B cell (primary cell): ENCODE measurements at regions not wholly inside any gene's neighbourhood (a gene's known extent, or its start where the extent isn't known, plus 50 kb on each side); places are given as distances from the start of the nearest gene placed in this dataset.

ENCODE experiments used
- EZH2 ChIP-seq: IDR thresholded peaks from 2 replicates; pipeline ENCODE4 v1.6.1; 2012; ENCODE audit warnings: borderline replicate concordance, low read depth, mild to moderate bottlenecking, moderate library complexity, low read length; ENCODE audit not compliant: insufficient read depth, poor library complexity, severe bottlenecking
- TF ChIP-seq, protein P1 (sequence below): fragments of 200-600 bp; IDR thresholded peaks from one replicate; pipeline ENCODE4 v1.8.0; 2022; ENCODE audit warnings: antibody characterized with exemption, mild to moderate bottlenecking

DNA sequence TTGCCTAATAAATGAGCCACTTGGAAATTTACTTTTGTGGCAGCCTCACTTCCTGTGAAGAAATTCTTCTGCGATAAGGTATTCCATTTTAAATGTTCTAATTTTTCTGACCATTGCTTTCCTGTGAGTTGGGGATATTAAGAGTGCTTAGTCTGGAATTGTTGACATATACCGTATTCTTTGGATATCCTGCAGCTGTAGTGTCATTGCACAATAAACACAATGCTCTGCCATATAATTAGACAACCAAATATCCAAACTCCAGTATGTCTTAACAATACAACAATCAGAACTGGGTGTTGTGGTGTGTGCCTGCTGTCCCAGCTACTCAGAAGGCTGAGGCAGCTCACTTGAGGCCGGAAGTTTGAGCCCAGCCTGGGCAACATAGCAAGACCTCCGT, 99.4 kb downstream of the LUZP4 start:
- TF ChIP-seq, protein P1, sequence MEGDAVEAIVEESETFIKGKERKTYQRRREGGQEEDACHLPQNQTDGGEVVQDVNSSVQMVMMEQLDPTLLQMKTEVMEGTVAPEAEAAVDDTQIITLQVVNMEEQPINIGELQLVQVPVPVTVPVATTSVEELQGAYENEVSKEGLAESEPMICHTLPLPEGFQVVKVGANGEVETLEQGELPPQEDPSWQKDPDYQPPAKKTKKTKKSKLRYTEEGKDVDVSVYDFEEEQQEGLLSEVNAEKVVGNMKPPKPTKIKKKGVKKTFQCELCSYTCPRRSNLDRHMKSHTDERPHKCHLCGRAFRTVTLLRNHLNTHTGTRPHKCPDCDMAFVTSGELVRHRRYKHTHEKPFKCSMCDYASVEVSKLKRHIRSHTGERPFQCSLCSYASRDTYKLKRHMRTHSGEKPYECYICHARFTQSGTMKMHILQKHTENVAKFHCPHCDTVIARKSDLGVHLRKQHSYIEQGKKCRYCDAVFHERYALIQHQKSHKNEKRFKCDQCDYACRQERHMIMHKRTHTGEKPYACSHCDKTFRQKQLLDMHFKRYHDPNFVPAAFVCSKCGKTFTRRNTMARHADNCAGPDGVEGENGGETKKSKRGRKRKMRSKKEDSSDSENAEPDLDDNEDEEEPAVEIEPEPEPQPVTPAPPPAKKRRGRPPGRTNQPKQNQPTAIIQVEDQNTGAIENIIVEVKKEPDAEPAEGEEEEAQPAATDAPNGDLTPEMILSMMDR, result no peak
- no peak for TF ChIP-seq EZH2
